Testis (tissue), 2 donors: ENCODE measurements at regions not wholly inside any gene's neighbourhood (a gene's known extent, or its start where the extent isn't known, plus 50 kb on each side); places are given as distances from the start of the nearest gene placed in this dataset.

Source experiments
- POLR2A ChIP-seq: fragments of 450-650 bp; IDR thresholded peaks from one replicate; pipeline ENCODE4 v1.6.1; 2017; ENCODE audit warnings: antibody characterized with exemption, mild to moderate bottlenecking, moderate library complexity
- TF ChIP-seq, protein P1 (sequence below), 3 experiments: fragments of 450-650 bp in 2 of 3; fragments of 200-600 bp in 1 of 3; sonication (generic) in 1 of 3; IDR thresholded peaks; one replicate each; pipeline ENCODE4 v1.5.1; 2016 to 2019; ENCODE audit warnings: antibody characterized with exemption in 3 of 3, mild to moderate bottlenecking in 2 of 3, moderate library complexity in 1 of 3

DNA sequence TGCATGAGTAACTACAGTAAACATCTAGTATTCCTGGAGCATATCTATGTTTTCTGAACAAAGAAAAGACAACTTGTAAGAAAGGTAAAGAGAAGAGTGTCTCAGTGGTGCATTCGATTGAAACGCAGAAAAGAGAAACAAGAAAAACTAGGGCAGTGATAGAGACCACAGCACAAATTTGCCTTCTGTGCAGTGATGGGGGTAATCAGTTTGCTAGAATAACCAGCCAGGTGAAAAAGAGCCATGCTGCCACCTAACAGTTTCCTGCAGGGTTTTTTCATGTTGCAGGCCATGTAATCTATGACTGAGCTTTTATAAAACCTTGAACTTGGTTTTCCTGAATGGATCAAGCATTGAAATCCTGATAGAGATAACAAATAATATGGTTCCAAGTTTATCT, 198.4 kb upstream of the MEF2C start:
- TF ChIP-seq, protein P1, sequence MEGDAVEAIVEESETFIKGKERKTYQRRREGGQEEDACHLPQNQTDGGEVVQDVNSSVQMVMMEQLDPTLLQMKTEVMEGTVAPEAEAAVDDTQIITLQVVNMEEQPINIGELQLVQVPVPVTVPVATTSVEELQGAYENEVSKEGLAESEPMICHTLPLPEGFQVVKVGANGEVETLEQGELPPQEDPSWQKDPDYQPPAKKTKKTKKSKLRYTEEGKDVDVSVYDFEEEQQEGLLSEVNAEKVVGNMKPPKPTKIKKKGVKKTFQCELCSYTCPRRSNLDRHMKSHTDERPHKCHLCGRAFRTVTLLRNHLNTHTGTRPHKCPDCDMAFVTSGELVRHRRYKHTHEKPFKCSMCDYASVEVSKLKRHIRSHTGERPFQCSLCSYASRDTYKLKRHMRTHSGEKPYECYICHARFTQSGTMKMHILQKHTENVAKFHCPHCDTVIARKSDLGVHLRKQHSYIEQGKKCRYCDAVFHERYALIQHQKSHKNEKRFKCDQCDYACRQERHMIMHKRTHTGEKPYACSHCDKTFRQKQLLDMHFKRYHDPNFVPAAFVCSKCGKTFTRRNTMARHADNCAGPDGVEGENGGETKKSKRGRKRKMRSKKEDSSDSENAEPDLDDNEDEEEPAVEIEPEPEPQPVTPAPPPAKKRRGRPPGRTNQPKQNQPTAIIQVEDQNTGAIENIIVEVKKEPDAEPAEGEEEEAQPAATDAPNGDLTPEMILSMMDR (IDR thresholded peaks at IDR 0.05) = no peak
- no peak for TF ChIP-seq POLR2A
